ENCODE measurements at regions not wholly inside any gene's neighbourhood (a gene's known extent, or its start where the extent isn't known, plus 50 kb on each side); places are given as distances from the start of the nearest gene placed in this dataset.
A peak's percentile ranks its signal among the peaks of the same experiment; 100 is the strongest.

- peak; percentile 52 for TF ChIP-seq CTCF (IDR thresholded peaks at IDR 0.05; ENCODE audit: insufficient read depth, low read depth, low read length)
- no peak for TF ChIP-seq EZH2 (IDR thresholded peaks at IDR 0.05; ENCODE audit: insufficient read depth, low read length)
Observed at GRCh38 chr2:224646242-224646846, 61.2 kb upstream of the CUL3 start.
